HG02981 (cell line): ENCODE measurements at regions not wholly inside any gene's neighbourhood (a gene's known extent, or its start where the extent isn't known, plus 50 kb on each side); places are given as distances from the start of the nearest gene placed in this dataset.

Experiments used
- ATAC-seq: cut with Tn5 transposase; IDR thresholded peaks from one replicate; pipeline ENCODE4 v1.9.1; 2021; ENCODE audit warnings: mild to moderate bottlenecking, moderate library complexity; ENCODE audit not compliant: unreplicated experiment

GRCh38 chr6:14819001-14819400, 426.9 kb upstream of the JARID2 start:
- no peak for ATAC-seq

- ATAC-seq, result no peak
Measured at GRCh38 chr6:14819840-14820420, 425.9 kb upstream of the JARID2 start.

- ATAC-seq, result no peak
Measured at GRCh38 chr6:14822012-14822553, 423.8 kb upstream of the JARID2 start.

GRCh38 chr6:14822679-14823078, 423.2 kb upstream of the JARID2 start:
- ATAC-seq, result no peak

GRCh38 chr6:14824060-14824459, 421.8 kb upstream of the JARID2 start:
- ATAC-seq, result no peak

- no peak for ATAC-seq
Measured at GRCh38 chr6:14824484-14825275, 421.2 kb upstream of the JARID2 start.

GRCh38 chr6:14826456-14826855, 419.4 kb upstream of the JARID2 start:
- ATAC-seq, result no peak

GRCh38 chr6:14827354-14827753, 418.5 kb upstream of the JARID2 start:
- no peak for ATAC-seq

GRCh38 chr6:14828201-14828611, 417.7 kb upstream of the JARID2 start:
- no peak for ATAC-seq

GRCh38 chr6:14831070-14831469, 414.8 kb upstream of the JARID2 start:
- ATAC-seq, result no peak

- ATAC-seq, result no peak
Measured at GRCh38 chr6:14831937-14832336, 413.9 kb upstream of the JARID2 start.

GRCh38 chr6:14832427-14832826, 413.4 kb upstream of the JARID2 start:
- no peak for ATAC-seq

- ATAC-seq, result no peak
Measured at GRCh38 chr6:14834851-14835530, 410.9 kb upstream of the JARID2 start.

- no peak for ATAC-seq
Measured at GRCh38 chr6:14837435-14837834, 408.4 kb upstream of the JARID2 start.

GRCh38 chr6:14838133-14838583, 407.7 kb upstream of the JARID2 start:
- ATAC-seq, result no peak

GRCh38 chr6:14841901-14842421, 403.9 kb upstream of the JARID2 start:
- ATAC-seq, result no peak

- no peak for ATAC-seq
Measured at GRCh38 chr6:14844411-14844810, 401.5 kb upstream of the JARID2 start.

GRCh38 chr6:14848019-14848418, 397.9 kb upstream of the JARID2 start:
- ATAC-seq, result no peak

- ATAC-seq, result no peak
Measured at GRCh38 chr6:14849185-14849584, 396.7 kb upstream of the JARID2 start.

- no peak for ATAC-seq
Measured at GRCh38 chr6:14851281-14851680, 394.6 kb upstream of the JARID2 start.

- no peak for ATAC-seq
Measured at GRCh38 chr6:14852375-14852774, 393.5 kb upstream of the JARID2 start.
